H1 (cell line): ENCODE measurements at regions not wholly inside any gene's neighbourhood (a gene's known extent, or its start where the extent isn't known, plus 50 kb on each side); places are given as distances from the start of the nearest gene placed in this dataset.

Experiments used
- CTCF ChIA-PET: fragments of 300-600 bp; sonication (Branson Sonifier 250); formaldehyde crosslinking; loops from one replicate; lab custom pipeline; 2021; ENCODE audit not compliant: partially characterized antibody; lab: Charles Lee
- POLR2A ChIA-PET: fragments of 300-600 bp; sonication (Branson Sonifier 250); formaldehyde crosslinking; loops from one replicate; lab custom pipeline; 2021; ENCODE audit warnings: inconsistent platforms; ENCODE audit not compliant: partially characterized antibody; lab: Charles Lee
- DNase-seq, 2 experiments: peaks; one replicate each; pipeline versions ENCODE4 v3.0.0 to v3.0.0-alpha.2; 2010 to 2022; ENCODE audit warnings: low spot score in 2 of 2, low read depth in 1 of 2, mixed read lengths in 1 of 2
- FAIRE-seq: peaks from 2 replicates; lab custom pipeline; 2011; peaks lifted over from hg19 to GRCh38; lab: Jason Lieb, UNC
- H2AFZ ChIP-seq: 2 replicates; pipeline ENCODE4 v1.8.1; 2012; ENCODE audit warnings: low read length, inconsistent platforms
- H2AK5ac ChIP-seq: 2 replicates; pipeline ENCODE4 v1.6.1; 2013; ENCODE audit warnings: low read depth, low read length
- H2BK120ac ChIP-seq: replicated peaks from 2 replicates; pipeline ENCODE3; 2013; ENCODE audit warnings: low read depth, low read length, inconsistent platforms
- H2BK12ac ChIP-seq: 2 replicates; pipeline ENCODE4 v1.6.1; 2013; ENCODE audit warnings: low read depth, low read length
- H2BK15ac ChIP-seq: 2 replicates; pipeline ENCODE4 v1.6.1; 2013; ENCODE audit warnings: low read length
- H2BK20ac ChIP-seq: 2 replicates; pipeline ENCODE4 v1.6.1; 2013; ENCODE audit warnings: low read length
- H2BK5ac ChIP-seq: 2 replicates; pipeline ENCODE4 v1.6.1; 2013; ENCODE audit warnings: low read depth, low read length
- H3K14ac ChIP-seq: 2 replicates; pipeline ENCODE4 v1.6.1; 2013; ENCODE audit warnings: inconsistent platforms; ENCODE audit not compliant: insufficient read length
- H3K18ac ChIP-seq: 2 replicates; pipeline ENCODE4 v1.6.1; 2013; ENCODE audit warnings: low read length; ENCODE audit errors: extremely low read depth
- H3K23ac ChIP-seq: 2 replicates; pipeline ENCODE4 v1.6.1; 2013; ENCODE audit warnings: inconsistent platforms; ENCODE audit not compliant: insufficient read length
- H3K23me2 ChIP-seq: 2 replicates; pipeline ENCODE4 v1.6.1; 2013; ENCODE audit warnings: low read depth, low read length
- H3K27ac ChIP-seq: 2 replicates; pipeline ENCODE4 v1.6.1; 2011; ENCODE audit warnings: low read depth, low read length, inconsistent platforms
- H3K27me3 ChIP-seq, 4 experiments: replicated peaks in 1 of 4; 1 replicate in 1 of 4; 2 replicates in 3 of 4; pipeline versions ENCODE4 v1.6.1 to v1.8.1; 2011 to 2013; ENCODE audit warnings: low read length in 3 of 4, mild to moderate bottlenecking in 3 of 4, inconsistent platforms in 2 of 4, mixed read lengths in 2 of 4, moderate library complexity in 1 of 4; ENCODE audit not compliant: control insufficient read depth in 3 of 4, insufficient read depth in 3 of 4; ENCODE audit errors: extremely low read depth in 1 of 4
- H3K36me3 ChIP-seq, 4 experiments: 2 replicates each; pipeline versions ENCODE4 v1.6.1 to v1.8.1; 2011 to 2013; ENCODE audit warnings: mild to moderate bottlenecking in 4 of 4, low read length in 3 of 4, moderate library complexity in 2 of 4, control low read depth in 1 of 4, inconsistent platforms in 1 of 4; ENCODE audit not compliant: insufficient read depth in 4 of 4, control insufficient read depth in 2 of 4
- H3K4ac ChIP-seq: replicated peaks from 2 replicates; pipeline ENCODE3; 2013; ENCODE audit warnings: low read length, low read depth, mixed read lengths, inconsistent platforms; ENCODE audit not compliant: insufficient read length
- H3K4me1 ChIP-seq, 4 experiments: replicated peaks in 1 of 4; 1 replicate in 1 of 4; 2 replicates in 3 of 4; pipeline versions ENCODE4 v1.6.1 to v1.8.1; 2011 to 2013; ENCODE audit warnings: low read length in 3 of 4, inconsistent platforms in 2 of 4, mixed read lengths in 1 of 4; ENCODE audit not compliant: insufficient read depth in 4 of 4, control insufficient read depth in 3 of 4
- H3K4me2 ChIP-seq, 2 experiments: 2 replicates each; pipeline versions ENCODE4 v1.6.1 to v1.8.1; 2011 to 2013; ENCODE audit warnings: low read depth in 2 of 2, low read length in 2 of 2, control low read depth in 1 of 2, inconsistent platforms in 1 of 2, mild to moderate bottlenecking in 1 of 2; ENCODE audit not compliant: insufficient read depth in 1 of 2
- H3K4me3 ChIP-seq, 4 experiments: fragments of 200-600, 300-600 bp in 1 of 4; sonication (generic), shearing (Covaris generic), sonication (Bioruptor Twin) in 1 of 4; 2 replicates each; pipeline versions ENCODE4 v1.5.1 to v1.8.1; 2011 to 2016; ENCODE audit warnings: low read length in 4 of 4, low read depth in 3 of 4, control low read depth in 2 of 4, inconsistent platforms in 2 of 4, mild to moderate bottlenecking in 2 of 4, mixed read lengths in 1 of 4, moderate library complexity in 1 of 4; ENCODE audit not compliant: insufficient read depth in 2 of 4; ENCODE audit errors: extremely low read depth in 1 of 4
- H3K56ac ChIP-seq: replicated peaks from 2 replicates; pipeline ENCODE3; 2013; ENCODE audit warnings: low read depth, mild to moderate bottlenecking, mixed read lengths, low read length, inconsistent platforms; ENCODE audit not compliant: insufficient read length
- H3K79me1 ChIP-seq: 2 replicates; pipeline ENCODE4 v1.6.1; 2013; ENCODE audit warnings: low read depth, low read length, control low read depth
- H3K79me2 ChIP-seq, 2 experiments: 2 replicates each; pipeline versions ENCODE4 v1.6.1 to v1.8.1; 2012 to 2013; ENCODE audit warnings: low read length in 2 of 2, mild to moderate bottlenecking in 2 of 2, inconsistent platforms in 1 of 2; ENCODE audit not compliant: insufficient read depth in 2 of 2, control insufficient read depth in 1 of 2
- H3K9ac ChIP-seq, 4 experiments: replicated peaks in 1 of 4; 1 replicate in 1 of 4; 2 replicates in 3 of 4; pipeline versions ENCODE4 v1.6.1 to v1.8.1; 2011 to 2013; ENCODE audit warnings: low read depth in 3 of 4, low read length in 3 of 4, control low read depth in 2 of 4, mild to moderate bottlenecking in 2 of 4, moderate library complexity in 2 of 4, inconsistent platforms in 1 of 4; ENCODE audit errors: extremely low read depth in 1 of 4
- H3K9me3 ChIP-seq, 2 experiments: 2 replicates each; pipeline versions ENCODE4 v1.6.1 to v1.8.1; 2012 to 2013; ENCODE audit warnings: mild to moderate bottlenecking in 2 of 2, moderate library complexity in 2 of 2, control low read depth in 1 of 2, inconsistent platforms in 1 of 2, low read depth in 1 of 2, low read length in 1 of 2, mixed read lengths in 1 of 2; ENCODE audit not compliant: insufficient read depth in 2 of 2
- H4K20me1 ChIP-seq, 2 experiments: replicated peaks in 1 of 2; 2 replicates each; pipeline versions ENCODE3 to v1.8.1; 2011 to 2013; ENCODE audit warnings: inconsistent platforms in 2 of 2, low read length in 2 of 2, mild to moderate bottlenecking in 1 of 2; ENCODE audit not compliant: insufficient read depth in 2 of 2, control insufficient read depth in 1 of 2
- H4K5ac ChIP-seq: 2 replicates; pipeline ENCODE4 v1.6.1; 2013; ENCODE audit warnings: low read length, low read depth, mixed read lengths, inconsistent platforms; ENCODE audit not compliant: insufficient read length
- H4K8ac ChIP-seq: 2 replicates; pipeline ENCODE4 v1.8.0; 2013; ENCODE audit warnings: mild to moderate bottlenecking, moderate library complexity, low read length, inconsistent platforms; ENCODE audit not compliant: insufficient read depth; ENCODE audit errors: extremely low read depth
- H4K91ac ChIP-seq: replicated peaks from 2 replicates; pipeline ENCODE3; 2013; ENCODE audit warnings: low read length, mixed read lengths, inconsistent platforms; ENCODE audit not compliant: insufficient read length
- CTBP2 ChIP-seq: IDR thresholded peaks from 2 replicates; pipeline ENCODE4 v1.7.0; 2011; ENCODE audit warnings: borderline replicate concordance, mild to moderate bottlenecking, moderate library complexity, mixed read lengths, low read length; ENCODE audit not compliant: insufficient read depth, insufficient read length
- SIRT6 ChIP-seq: IDR thresholded peaks from one replicate; pipeline ENCODE4 v1.7.1; 2012; ENCODE audit warnings: low read length, inconsistent platforms
- SP4 ChIP-seq: IDR thresholded peaks from 2 replicates; pipeline ENCODE4 v1.6.1; 2012; ENCODE audit warnings: low read length, inconsistent platforms
- WGBS, 2 experiments: shearing (Covaris generic) in 1 of 2; methylation state at CpG; one replicate each; pipeline versions ENCODE4 v1.1.6 to v1.1.7; 2013 to 2015; ENCODE audit warnings: low lambda C conversion rate in 2 of 2, mixed read lengths in 2 of 2, inconsistent platforms in 1 of 2, low coverage in 1 of 2, missing lambda C conversion rate in 1 of 2; ENCODE audit not compliant: insufficient replicate concordance in 2 of 2, insufficient coverage in 1 of 2, insufficient read length in 1 of 2; ENCODE audit errors: extremely low coverage in 1 of 2, missing lambda C conversion rate in 1 of 2; 5-methylcytosine and 5-hydroxymethylcytosine counted together
- TF ChIP-seq, protein P1 (sequence below), 3 experiments: IDR thresholded peaks; 1 replicate in 2 of 3; 2 replicates in 1 of 3; pipeline versions ENCODE4 v1.5.1 to v1.6.1; 2011; ENCODE audit warnings: low read length in 3 of 3, mild to moderate bottlenecking in 3 of 3, inconsistent platforms in 2 of 3, low read depth in 1 of 3, moderate library complexity in 1 of 3; ENCODE audit not compliant: insufficient read depth in 1 of 3; ENCODE audit errors: control extremely low read depth in 1 of 3

GRCh38 chr14:85856430-85856829 is 326.5 kb downstream of the FLRT2 start:
- Histone ChIP-seq H3K18ac (no peak overlapping the region), H2BK15ac (no peak overlapping the region), H2AFZ (no peak overlapping the region), H3K27me3 (no peaks in the 10 kb centered on the region), H3K9me3 (no peaks in the 10 kb centered on the region), H4K20me1 (no peaks in the 10 kb centered on the region), H3K4me2 (no peak overlapping the region), H3K36me3 (no peaks in the 10 kb centered on the region), H3K56ac (no peak overlapping the region), H2BK20ac (no peak overlapping the region), H2AK5ac (no peak overlapping the region), H4K91ac (no peak overlapping the region), H3K4me3 (no peak overlapping the region), H3K9ac (no peak overlapping the region), H3K14ac (no peak overlapping the region), H3K23me2 (no peaks in the 10 kb centered on the region), H4K5ac (no peak overlapping the region), H3K79me1 (no peaks in the 10 kb centered on the region), H2BK12ac (no peak overlapping the region), H3K23ac (no peak overlapping the region), H2BK120ac (no peak overlapping the region), H3K79me2 (no peaks in the 10 kb centered on the region), H3K4me1 (no peaks in the 10 kb centered on the region), H2BK5ac (no peak overlapping the region), H3K4ac (no peak overlapping the region), H4K8ac (no peak overlapping the region), H3K27ac (no peak overlapping the region)
- no peak for TF ChIP-seq SP4
- no peak for TF ChIP-seq SIRT6
- TF ChIP-seq CTBP2 = no peak
- TF ChIP-seq, protein P1, sequence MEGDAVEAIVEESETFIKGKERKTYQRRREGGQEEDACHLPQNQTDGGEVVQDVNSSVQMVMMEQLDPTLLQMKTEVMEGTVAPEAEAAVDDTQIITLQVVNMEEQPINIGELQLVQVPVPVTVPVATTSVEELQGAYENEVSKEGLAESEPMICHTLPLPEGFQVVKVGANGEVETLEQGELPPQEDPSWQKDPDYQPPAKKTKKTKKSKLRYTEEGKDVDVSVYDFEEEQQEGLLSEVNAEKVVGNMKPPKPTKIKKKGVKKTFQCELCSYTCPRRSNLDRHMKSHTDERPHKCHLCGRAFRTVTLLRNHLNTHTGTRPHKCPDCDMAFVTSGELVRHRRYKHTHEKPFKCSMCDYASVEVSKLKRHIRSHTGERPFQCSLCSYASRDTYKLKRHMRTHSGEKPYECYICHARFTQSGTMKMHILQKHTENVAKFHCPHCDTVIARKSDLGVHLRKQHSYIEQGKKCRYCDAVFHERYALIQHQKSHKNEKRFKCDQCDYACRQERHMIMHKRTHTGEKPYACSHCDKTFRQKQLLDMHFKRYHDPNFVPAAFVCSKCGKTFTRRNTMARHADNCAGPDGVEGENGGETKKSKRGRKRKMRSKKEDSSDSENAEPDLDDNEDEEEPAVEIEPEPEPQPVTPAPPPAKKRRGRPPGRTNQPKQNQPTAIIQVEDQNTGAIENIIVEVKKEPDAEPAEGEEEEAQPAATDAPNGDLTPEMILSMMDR (IDR thresholded peaks at IDR 0.05; ENCODE audit: control extremely low read depth in 1 of 3, insufficient read depth in 1 of 3, low read depth in 1 of 3, low read length in 3 of 3) = peak in 1 of 3 experiments; percentile 39; a peak in 2 of 4 replicates
- POLR2A ChIA-PET = no interaction called here
- CTCF ChIA-PET = interaction anchor here (0.9 to 2.9 kb wide), 9 partner anchors 10 to 199 kb away, joined by 3 to 8 read pairs (median 3); no protein-coding TSS in a partner anchor
- DNase-seq (no peak), FAIRE-seq (no peak)
- 83% methylated on average over 1 of the region's 1 CpG; no CpG with 5 or more reads in 1 of the 2 experiments for WGBS, 2 experiments
